Tibial nerve (tissue), 4 donors: ENCODE measurements at regions not wholly inside any gene's neighbourhood (a gene's known extent, or its start where the extent isn't known, plus 50 kb on each side); places are given as distances from the start of the nearest gene placed in this dataset.

Experiments used
- CTCF ChIP-seq, 5 experiments: fragments of 200-600 bp in 3 of 5; fragments of 450-650 bp in 2 of 5; sonication (generic) in 3 of 5; IDR thresholded peaks; one replicate each; pipeline ENCODE4 v1.5.1; 2016 to 2019; ENCODE audit warnings: antibody characterized with exemption in 5 of 5, mild to moderate bottlenecking in 3 of 5, moderate library complexity in 2 of 5
- EP300 ChIP-seq, 2 donors: sonication (generic); formaldehyde crosslinking; IDR thresholded peaks; one replicate each; pipeline ENCODE4 v1.6.1; 2017; ENCODE audit warnings: antibody characterized with exemption in 2 of 2, mild to moderate bottlenecking in 1 of 2
- POLR2A ChIP-seq, 2 donors: fragments of 450-650 bp; IDR thresholded peaks; one replicate each; pipeline ENCODE4 v1.6.1; 2017; ENCODE audit warnings: antibody characterized with exemption in 2 of 2, mild to moderate bottlenecking in 2 of 2, moderate library complexity in 2 of 2

- TF ChIP-seq CTCF (IDR thresholded peaks at IDR 0.05) (no peak), EP300 (IDR thresholded peaks at IDR 0.05) (no peak), POLR2A (IDR thresholded peaks at IDR 0.05) (no peak)
Observed at GRCh38 chr2:238969857-238970256, 122.0 kb downstream of the TWIST2 start.
